ENCODE measurements at regions not wholly inside any gene's neighbourhood (a gene's known extent, or its start where the extent isn't known, plus 50 kb on each side); places are given as distances from the start of the nearest gene placed in this dataset.

DNA sequence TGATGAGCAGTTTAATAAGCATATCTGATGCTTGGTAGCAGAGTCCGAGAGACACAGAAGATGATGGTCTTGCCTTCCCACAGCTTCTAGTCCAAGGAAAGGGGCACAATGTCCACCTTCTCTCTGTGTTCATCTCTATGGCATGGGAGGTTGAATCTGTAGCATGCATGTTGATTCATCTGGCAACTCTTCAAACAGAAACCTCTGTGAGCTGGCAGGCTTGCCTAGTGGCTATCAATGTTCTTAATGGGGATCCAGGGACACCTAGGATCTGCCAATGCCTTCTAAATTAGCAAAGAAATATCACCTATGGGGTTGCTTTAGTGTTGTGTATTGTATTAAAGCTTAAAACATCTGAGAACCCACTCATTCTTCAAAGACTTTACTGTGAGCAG is 170.8 kb downstream of the INO80D start:
- POLR2A ChIA-PET = no interaction called here
- Mint-ChIP-seq H3K4me3 (no peak overlapping the region), H3K36me3 (ENCODE audit: low read depth) (no peaks in the 10 kb centered on the region), H3K27me3 (peaks cover 8% of the 10 kb centered on the region), H3K9me3 (no peaks in the 10 kb centered on the region), H3K4me1 (ENCODE audit: low read depth) (no peaks in the 10 kb centered on the region), H3K27ac (no peak overlapping the region)
- DNase-seq = no peak
- TF ChIP-seq, protein P1, sequence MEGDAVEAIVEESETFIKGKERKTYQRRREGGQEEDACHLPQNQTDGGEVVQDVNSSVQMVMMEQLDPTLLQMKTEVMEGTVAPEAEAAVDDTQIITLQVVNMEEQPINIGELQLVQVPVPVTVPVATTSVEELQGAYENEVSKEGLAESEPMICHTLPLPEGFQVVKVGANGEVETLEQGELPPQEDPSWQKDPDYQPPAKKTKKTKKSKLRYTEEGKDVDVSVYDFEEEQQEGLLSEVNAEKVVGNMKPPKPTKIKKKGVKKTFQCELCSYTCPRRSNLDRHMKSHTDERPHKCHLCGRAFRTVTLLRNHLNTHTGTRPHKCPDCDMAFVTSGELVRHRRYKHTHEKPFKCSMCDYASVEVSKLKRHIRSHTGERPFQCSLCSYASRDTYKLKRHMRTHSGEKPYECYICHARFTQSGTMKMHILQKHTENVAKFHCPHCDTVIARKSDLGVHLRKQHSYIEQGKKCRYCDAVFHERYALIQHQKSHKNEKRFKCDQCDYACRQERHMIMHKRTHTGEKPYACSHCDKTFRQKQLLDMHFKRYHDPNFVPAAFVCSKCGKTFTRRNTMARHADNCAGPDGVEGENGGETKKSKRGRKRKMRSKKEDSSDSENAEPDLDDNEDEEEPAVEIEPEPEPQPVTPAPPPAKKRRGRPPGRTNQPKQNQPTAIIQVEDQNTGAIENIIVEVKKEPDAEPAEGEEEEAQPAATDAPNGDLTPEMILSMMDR (IDR thresholded peaks at IDR 0.05) = no peak
- intact Hi-C loops (cut with micrococcal nuclease) = no loop called here
- CTCF ChIA-PET = interaction anchor here (0.9 kb wide), 1 partner anchor 30 kb away, joined by 4 read pairs; no protein-coding TSS in a partner anchor
- ATAC-seq = no peak

DNA sequence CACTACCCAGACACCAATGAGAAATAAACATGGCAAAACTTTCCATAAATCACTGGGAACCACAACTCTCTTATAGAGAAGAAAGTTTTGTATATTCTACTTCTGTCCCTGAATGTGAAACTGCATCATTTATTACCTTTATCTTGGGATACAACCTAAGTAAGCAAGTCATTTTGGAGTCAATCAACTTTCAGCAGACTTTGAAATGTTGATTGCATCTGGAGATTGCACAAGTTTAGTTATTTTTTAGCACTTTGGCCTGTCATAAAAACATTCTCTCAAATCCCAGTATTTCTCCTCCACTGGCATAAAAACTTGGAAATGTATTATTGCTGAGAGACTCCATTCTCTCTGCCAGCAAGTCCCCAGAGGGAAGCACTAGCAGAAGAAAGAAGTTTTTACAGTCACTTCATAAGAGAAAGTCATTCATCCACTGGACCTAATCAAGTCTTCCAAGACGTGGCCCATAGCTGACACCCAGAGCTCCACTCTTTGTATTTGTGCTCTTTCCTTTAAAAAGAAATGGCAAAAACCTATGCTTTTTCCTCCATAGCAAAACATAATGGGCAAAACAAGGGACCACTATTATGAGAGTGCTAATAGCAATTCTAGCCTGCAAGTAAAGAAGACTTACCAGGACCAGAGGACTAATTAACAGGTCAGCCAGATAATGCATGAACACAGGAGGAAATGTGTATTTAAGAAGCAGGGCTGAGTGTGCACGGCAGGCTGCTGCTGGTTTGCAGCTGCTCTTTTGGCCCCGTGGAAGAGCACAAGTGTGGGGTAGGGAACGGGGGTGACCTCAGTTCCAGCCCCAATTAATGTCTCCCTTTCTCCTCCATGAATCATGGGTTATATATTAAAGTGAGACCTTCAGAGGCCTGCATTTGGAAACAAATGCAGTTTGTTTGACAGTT is 171.5 kb downstream of the INO80D start:
- no peaks in the 10 kb centered on the region for H3K4me1 Mint-ChIP-seq (ENCODE audit: low read depth)
- CTCF ChIA-PET = interaction anchor here (0.9 kb wide), 1 partner anchor 30 kb away, joined by 4 read pairs; no protein-coding TSS in a partner anchor
- POLR2A ChIA-PET = interaction anchor here (0.6 kb wide), 1 partner anchor 920 kb away, joined by 3 read pairs; no protein-coding TSS in a partner anchor
- H3K4me3 Mint-ChIP-seq = no peak overlapping the region
- H3K27me3 Mint-ChIP-seq = peaks cover 6% of the 10 kb centered on the region
- H3K36me3 Mint-ChIP-seq (ENCODE audit: low read depth) = no peaks in the 10 kb centered on the region
- no peak overlapping the region for H3K27ac Mint-ChIP-seq
- no peak for ATAC-seq
- intact Hi-C loops (cut with micrococcal nuclease) = no loop called here
- TF ChIP-seq, protein P1 (IDR thresholded peaks at IDR 0.05) = no peak
- H3K9me3 Mint-ChIP-seq = no peaks in the 10 kb centered on the region
- DNase-seq = no peak

DNA sequence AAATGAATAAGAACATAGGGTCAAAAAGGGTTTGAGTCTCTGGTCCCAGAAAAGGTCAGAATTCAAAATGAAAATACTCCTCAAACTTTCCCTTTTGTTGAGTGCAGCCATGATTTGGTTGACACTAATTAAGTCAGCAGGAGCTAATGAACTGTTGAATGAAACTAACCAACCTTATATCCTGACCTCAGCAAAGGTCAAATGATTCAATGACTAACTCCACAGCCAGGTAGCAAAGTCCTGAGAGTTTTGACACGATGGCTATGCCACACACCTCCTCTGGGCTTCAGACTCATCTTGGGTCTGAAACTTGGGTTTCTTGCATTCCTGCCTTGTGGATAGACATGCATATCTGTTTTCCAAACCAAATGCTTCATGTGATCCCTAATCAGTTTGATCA is 172.3 kb downstream of the INO80D start:
- no peaks in the 10 kb centered on the region for H3K36me3 Mint-ChIP-seq (ENCODE audit: low read depth)
- H3K4me1 Mint-ChIP-seq (ENCODE audit: low read depth) = no peaks in the 10 kb centered on the region
- ATAC-seq (no peak), DNase-seq (no peak)
- ChIA-PET POLR2A (interaction anchor here (0.6 kb wide), 1 partner anchor 920 kb away, joined by 3 read pairs; no protein-coding TSS in a partner anchor), CTCF (no interaction called here)
- no peak overlapping the region for H3K4me3 Mint-ChIP-seq
- intact Hi-C loops (cut with micrococcal nuclease) = no loop called here
- H3K27me3 Mint-ChIP-seq = peaks cover 6% of the 10 kb centered on the region
- no peak overlapping the region for H3K27ac Mint-ChIP-seq
- H3K9me3 Mint-ChIP-seq = no peaks in the 10 kb centered on the region
- TF ChIP-seq, protein P1 (IDR thresholded peaks at IDR 0.05) = no peak

DNA sequence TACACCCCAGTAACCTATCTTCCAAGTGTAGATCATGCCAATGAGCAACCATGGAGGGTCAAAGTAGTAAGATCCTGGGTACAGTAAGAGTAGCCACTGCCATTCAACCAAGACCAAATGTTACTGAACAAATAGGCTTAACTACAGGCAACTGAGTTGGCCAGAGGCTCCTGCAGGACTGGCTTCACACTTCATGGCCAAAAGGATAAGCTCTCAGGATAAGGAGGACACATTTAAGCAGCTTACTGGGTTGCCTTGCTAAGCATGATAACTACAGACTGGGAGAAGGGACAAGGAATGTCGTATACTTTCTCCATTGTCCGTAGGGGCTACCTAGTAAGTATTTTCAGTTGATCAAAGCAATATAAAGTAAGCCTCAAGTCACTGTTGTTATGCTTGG is 174.7 kb downstream of the INO80D start:
- intact Hi-C loops (cut with micrococcal nuclease) = no loop called here
- ChIA-PET CTCF (no interaction called here), POLR2A (no interaction called here)
- Mint-ChIP-seq H3K9me3 (no peaks in the 10 kb centered on the region), H3K36me3 (ENCODE audit: low read depth) (no peaks in the 10 kb centered on the region), H3K4me3 (no peak overlapping the region), H3K4me1 (ENCODE audit: low read depth) (no peaks in the 10 kb centered on the region), H3K27ac (no peak overlapping the region), H3K27me3 (peaks cover 4% of the 10 kb centered on the region)
- TF ChIP-seq, protein P1 (IDR thresholded peaks at IDR 0.05) = no peak
- no peak for ATAC-seq
- DNase-seq = no peak

DNA sequence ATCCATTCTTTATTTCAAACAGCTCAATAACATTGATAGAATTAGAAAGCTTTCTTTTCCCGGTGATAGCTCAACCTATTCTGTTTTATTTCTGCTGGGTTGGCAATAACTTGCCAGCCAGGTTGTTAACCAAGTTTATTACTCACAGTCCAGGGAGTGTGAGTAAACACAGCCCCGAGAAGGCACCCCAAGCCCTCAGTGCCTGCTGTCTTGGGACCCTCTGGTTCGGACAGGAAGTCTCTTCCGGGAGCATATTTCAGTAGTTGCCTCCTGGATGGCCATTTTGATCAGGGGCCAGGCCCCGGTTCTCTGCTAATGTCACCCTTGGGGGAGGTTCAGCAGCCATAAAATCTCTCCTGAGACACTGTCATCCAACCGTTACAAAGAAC is 176.8 kb downstream of the INO80D start:
- Mint-ChIP-seq H3K27me3 (peaks cover 4% of the 10 kb centered on the region), H3K36me3 (ENCODE audit: low read depth) (no peaks in the 10 kb centered on the region), H3K4me3 (no peak overlapping the region), H3K9me3 (no peaks in the 10 kb centered on the region), H3K27ac (no peak overlapping the region), H3K4me1 (ENCODE audit: low read depth) (no peaks in the 10 kb centered on the region)
- ChIA-PET POLR2A (no interaction called here), CTCF (interaction anchor here (1.1 to 1.6 kb wide), 3 partner anchors 9 to 17 kb away, joined by 4 read pairs; no protein-coding TSS in a partner anchor)
- TF ChIP-seq, protein P1 (IDR thresholded peaks at IDR 0.05) = no peak
- intact Hi-C loops (cut with micrococcal nuclease) = no loop called here
- ATAC-seq (no peak), DNase-seq (no peak)
